Uterus (tissue), 2 donors: ENCODE measurements at regions not wholly inside any gene's neighbourhood (a gene's known extent, or its start where the extent isn't known, plus 50 kb on each side); places are given as distances from the start of the nearest gene placed in this dataset.

ENCODE experiments used
- POLR2A ChIP-seq, 2 donors: fragments of 450-650 bp; IDR thresholded peaks; one replicate each; pipeline ENCODE4 v1.6.1; 2016; ENCODE audit warnings: antibody characterized with exemption in 2 of 2, mild to moderate bottlenecking in 1 of 2, moderate library complexity in 1 of 2
- TF ChIP-seq, protein P1 (sequence below), 4 experiments: fragments of 200-600 bp in 2 of 4; fragments of 450-650 bp in 2 of 4; sonication (generic) in 2 of 4; IDR thresholded peaks; one replicate each; pipeline ENCODE4 v1.5.1; 2016 to 2019; ENCODE audit warnings: antibody characterized with exemption in 4 of 4, mild to moderate bottlenecking in 2 of 4, moderate library complexity in 1 of 4

DNA sequence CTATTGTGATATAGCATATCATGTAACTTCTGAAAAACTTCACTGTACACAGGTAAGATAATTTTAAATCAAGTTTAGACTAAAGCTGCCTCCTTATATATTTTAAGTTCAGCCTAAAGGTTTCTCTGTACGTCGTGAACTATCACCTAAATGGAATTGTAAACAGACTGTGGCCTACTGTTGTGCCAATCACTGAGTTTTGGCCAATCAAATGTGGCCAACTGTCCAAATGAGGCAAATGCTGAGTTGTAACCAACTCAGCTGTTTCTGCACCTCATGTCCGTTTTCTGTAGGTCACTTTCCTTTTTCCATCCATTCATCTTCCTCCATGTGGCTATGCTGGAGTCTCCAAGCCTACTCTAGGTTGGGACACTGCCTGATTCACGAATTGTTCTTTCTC, 63.7 kb upstream of the ST6GALNAC3 start:
- TF ChIP-seq, protein P1, sequence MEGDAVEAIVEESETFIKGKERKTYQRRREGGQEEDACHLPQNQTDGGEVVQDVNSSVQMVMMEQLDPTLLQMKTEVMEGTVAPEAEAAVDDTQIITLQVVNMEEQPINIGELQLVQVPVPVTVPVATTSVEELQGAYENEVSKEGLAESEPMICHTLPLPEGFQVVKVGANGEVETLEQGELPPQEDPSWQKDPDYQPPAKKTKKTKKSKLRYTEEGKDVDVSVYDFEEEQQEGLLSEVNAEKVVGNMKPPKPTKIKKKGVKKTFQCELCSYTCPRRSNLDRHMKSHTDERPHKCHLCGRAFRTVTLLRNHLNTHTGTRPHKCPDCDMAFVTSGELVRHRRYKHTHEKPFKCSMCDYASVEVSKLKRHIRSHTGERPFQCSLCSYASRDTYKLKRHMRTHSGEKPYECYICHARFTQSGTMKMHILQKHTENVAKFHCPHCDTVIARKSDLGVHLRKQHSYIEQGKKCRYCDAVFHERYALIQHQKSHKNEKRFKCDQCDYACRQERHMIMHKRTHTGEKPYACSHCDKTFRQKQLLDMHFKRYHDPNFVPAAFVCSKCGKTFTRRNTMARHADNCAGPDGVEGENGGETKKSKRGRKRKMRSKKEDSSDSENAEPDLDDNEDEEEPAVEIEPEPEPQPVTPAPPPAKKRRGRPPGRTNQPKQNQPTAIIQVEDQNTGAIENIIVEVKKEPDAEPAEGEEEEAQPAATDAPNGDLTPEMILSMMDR (IDR thresholded peaks at IDR 0.05): no peak
- no peak for TF ChIP-seq POLR2A (IDR thresholded peaks at IDR 0.05)
